OCI-LY1 (cell line): ENCODE measurements at regions not wholly inside any gene's neighbourhood (a gene's known extent, or its start where the extent isn't known, plus 50 kb on each side); places are given as distances from the start of the nearest gene placed in this dataset.

Experiments used
- H2AFZ ChIP-seq: fragments of 200-600 bp; sonication (generic), shearing (Covaris generic); 2 replicates; pipeline ENCODE4 v1.6.0; 2014; ENCODE audit warnings: antibody characterized with exemption, mild to moderate bottlenecking, low read length
- H3F3A ChIP-seq: fragments of 200-600 bp; sonication (generic), shearing (Covaris generic); 2 replicates; pipeline ENCODE4 v1.6.0; 2014; ENCODE audit warnings: mild to moderate bottlenecking, antibody characterized with exemption, low read length, moderate library complexity; ENCODE audit not compliant: insufficient read depth
- H3K27ac ChIP-seq: fragments of 200-600 bp; sonication (generic); 2 replicates; pipeline ENCODE4 v1.5.1; 2014; ENCODE audit warnings: low read length, mixed run types, mild to moderate bottlenecking, low read depth; ENCODE audit not compliant: poor library complexity, severe bottlenecking
- H3K27me3 ChIP-seq: fragments of 200-600 bp; sonication (generic); 2 replicates; pipeline ENCODE4 v1.6.0; 2014; ENCODE audit warnings: antibody characterized with exemption, mild to moderate bottlenecking, low read length, moderate library complexity; ENCODE audit not compliant: insufficient read depth
- H3K36me3 ChIP-seq: fragments of 200-600 bp; sonication (generic); 2 replicates; pipeline ENCODE4 v1.6.1; 2014; ENCODE audit warnings: mild to moderate bottlenecking, antibody characterized with exemption, low read length, moderate library complexity, mixed read lengths; ENCODE audit not compliant: insufficient read depth
- H3K4me1 ChIP-seq: fragments of 200-600 bp; sonication (generic); 2 replicates; pipeline ENCODE4 v1.5.1; 2014; ENCODE audit warnings: mild to moderate bottlenecking, low read length, moderate library complexity; ENCODE audit not compliant: insufficient read depth, severe bottlenecking
- H3K4me2 ChIP-seq: fragments of 200-600 bp; sonication (generic), shearing (Covaris generic); 2 replicates; pipeline ENCODE4 v1.6.1; 2014; ENCODE audit warnings: low read length
- H3K4me3 ChIP-seq: fragments of 200-600 bp; sonication (generic); 2 replicates; pipeline ENCODE4 v1.5.1; 2014; ENCODE audit warnings: low read length, low read depth, mild to moderate bottlenecking, mixed read lengths; ENCODE audit not compliant: poor library complexity, severe bottlenecking
- H3K79me2 ChIP-seq: fragments of 200-600 bp; shearing (Covaris generic); 2 replicates; pipeline ENCODE4 v1.6.1; 2016; ENCODE audit warnings: mixed run types, low read length, mixed read lengths; ENCODE audit not compliant: insufficient read depth
- H3K9ac ChIP-seq: fragments of 200-600 bp; sonication (generic), shearing (Covaris generic); 2 replicates; pipeline ENCODE4 v1.6.1; 2014; ENCODE audit warnings: mild to moderate bottlenecking, low read length, mixed read lengths
- H3K9me2 ChIP-seq: fragments of 200-600 bp; sonication (generic), shearing (Covaris generic); 2 replicates; pipeline ENCODE4 v1.6.1; 2014; ENCODE audit warnings: low read depth, mild to moderate bottlenecking, low read length, mixed read lengths
- H3K9me3 ChIP-seq: fragments of 200-600 bp; shearing (Covaris generic); 2 replicates; pipeline ENCODE4 v1.6.1; 2014; ENCODE audit warnings: low read length, mixed read lengths
- H4K20me1 ChIP-seq: fragments of 200-600 bp; sonication (generic), shearing (Covaris generic); 2 replicates; pipeline ENCODE4 v1.6.0; 2016; ENCODE audit warnings: mild to moderate bottlenecking, low read length; ENCODE audit not compliant: insufficient read depth
- CTCF ChIP-seq: fragments of 200-600 bp; sonication (generic), shearing (Covaris generic); IDR thresholded peaks from 2 replicates; pipeline ENCODE4 v1.5.1; 2017; ENCODE audit warnings: mild to moderate bottlenecking, antibody characterized with exemption, low read length, moderate library complexity, mixed read lengths
- EZH2 ChIP-seq: fragments of 200-600 bp; sonication (generic), shearing (Covaris generic); IDR thresholded peaks from 2 replicates; pipeline ENCODE4 v1.8.0; 2017; ENCODE audit warnings: borderline replicate concordance, mixed run types, mild to moderate bottlenecking, antibody characterized with exemption, low read length, moderate library complexity, mixed read lengths

- H3K27ac ChIP-seq, result no peak overlapping the region
- no peaks in the 10 kb centered on the region for H3K9me3 ChIP-seq
- no peak overlapping the region for H3K9ac ChIP-seq
- no peaks in the 10 kb centered on the region for H3K79me2 ChIP-seq
- TF ChIP-seq EZH2, result no peak
- TF ChIP-seq CTCF, result no peak
- H3K4me2 ChIP-seq, result no peak overlapping the region
- no peaks in the 10 kb centered on the region for H4K20me1 ChIP-seq
- H2AFZ ChIP-seq, result no peak overlapping the region
- H3K36me3 ChIP-seq, result no peaks in the 10 kb centered on the region
- no peaks in the 10 kb centered on the region for H3F3A ChIP-seq
- H3K4me3 ChIP-seq, result no peak overlapping the region
- H3K27me3 ChIP-seq, result no peaks in the 10 kb centered on the region
- H3K9me2 ChIP-seq, result no peaks in the 10 kb centered on the region
- peaks cover 21% of the 10 kb centered on the region for H3K4me1 ChIP-seq
These were observed 72.2 kb upstream of the HMHB1 start for GRCh38 chr5:143739746-143740145.

DNA sequence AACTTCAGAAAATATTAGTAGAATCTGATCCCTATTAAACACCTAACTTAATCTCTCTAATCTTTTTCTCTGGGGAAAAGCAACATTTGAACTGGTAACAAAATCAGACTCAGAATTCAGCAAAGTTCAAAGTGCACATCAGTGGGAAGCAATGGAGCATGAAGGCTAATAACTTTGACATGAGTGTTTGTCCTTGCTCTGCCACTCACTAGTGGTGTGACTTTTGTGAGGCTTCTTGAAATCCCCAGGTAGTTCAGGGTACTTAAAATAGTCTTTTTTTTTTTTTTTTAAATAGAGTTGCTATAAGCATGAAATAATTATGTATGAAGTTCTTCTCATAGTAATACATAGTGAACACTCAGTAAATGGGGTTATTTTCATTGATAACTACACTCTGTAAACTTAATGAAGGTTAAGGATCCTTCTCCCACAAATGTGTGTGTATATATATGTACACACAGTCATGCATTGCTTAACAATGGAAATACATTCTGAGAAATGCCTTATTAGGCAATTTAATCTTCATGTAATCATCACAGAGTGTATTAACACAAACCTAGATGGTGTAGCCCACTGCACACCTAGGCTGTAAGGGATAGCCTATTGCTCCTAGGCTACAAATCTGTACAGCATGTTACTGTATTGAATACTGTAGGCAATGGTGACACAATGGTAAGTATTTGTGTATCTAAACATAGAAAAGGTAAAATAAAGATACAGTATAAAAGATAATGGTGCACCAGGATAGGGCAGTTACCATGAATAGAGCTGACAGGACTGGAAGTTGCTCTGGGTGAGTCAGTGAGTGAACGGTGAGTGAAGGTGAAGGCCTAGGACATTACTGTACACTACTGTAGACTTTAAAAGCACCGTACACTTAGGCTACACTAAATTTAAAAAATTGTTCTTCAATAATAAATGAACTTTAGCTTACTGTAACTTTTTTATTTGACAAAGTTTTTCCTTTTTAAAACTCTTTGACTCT is 73.3 kb upstream of the HMHB1 start:
- TF ChIP-seq EZH2 (no peak), CTCF (no peak)
- no peak overlapping the region for H3K4me3 ChIP-seq
- H3K36me3 ChIP-seq, result no peaks in the 10 kb centered on the region
- H3K9me2 ChIP-seq, result no peaks in the 10 kb centered on the region
- no peak overlapping the region for H3K9ac ChIP-seq
- H3K27ac ChIP-seq, result no peak overlapping the region
- no peak overlapping the region for H3K4me2 ChIP-seq
- H3F3A ChIP-seq, result no peaks in the 10 kb centered on the region
- peaks cover 21% of the 10 kb centered on the region for H3K4me1 ChIP-seq
- no peaks in the 10 kb centered on the region for H3K9me3 ChIP-seq
- H4K20me1 ChIP-seq, result no peaks in the 10 kb centered on the region
- H2AFZ ChIP-seq, result no peak overlapping the region
- no peaks in the 10 kb centered on the region for H3K79me2 ChIP-seq
- H3K27me3 ChIP-seq, result no peaks in the 10 kb centered on the region

DNA sequence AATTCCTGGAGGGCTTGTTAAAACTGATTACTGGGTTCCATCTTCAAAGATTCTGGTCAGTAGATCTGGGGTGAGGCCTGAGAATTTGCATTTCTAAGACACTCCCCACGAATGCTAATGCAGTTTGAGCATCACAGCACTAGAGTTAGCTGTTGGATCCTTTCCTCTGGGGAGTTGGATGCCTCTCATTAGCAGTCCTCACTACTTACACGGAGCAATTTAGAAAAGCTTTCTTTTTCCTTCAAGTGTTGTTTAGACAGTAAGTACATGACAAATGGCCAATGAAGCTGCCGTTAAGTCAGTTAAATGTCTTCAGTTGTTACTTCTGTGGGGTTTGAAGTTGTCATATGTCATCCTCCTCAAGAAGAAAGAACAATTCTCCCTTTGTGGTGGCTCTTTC is 74.9 kb upstream of the HMHB1 start:
- no peaks in the 10 kb centered on the region for H4K20me1 ChIP-seq
- H3K79me2 ChIP-seq, result no peaks in the 10 kb centered on the region
- no peaks in the 10 kb centered on the region for H3K9me2 ChIP-seq
- no peaks in the 10 kb centered on the region for H3K27me3 ChIP-seq
- no peak overlapping the region for H3K4me3 ChIP-seq
- no peaks in the 10 kb centered on the region for H3F3A ChIP-seq
- no peaks in the 10 kb centered on the region for H3K9me3 ChIP-seq
- no peak overlapping the region for H3K9ac ChIP-seq
- TF ChIP-seq CTCF (no peak), EZH2 (no peak)
- H3K27ac ChIP-seq, result no peak overlapping the region
- no peak overlapping the region for H2AFZ ChIP-seq
- no peak overlapping the region for H3K4me2 ChIP-seq
- H3K36me3 ChIP-seq, result no peaks in the 10 kb centered on the region; the same call in 1 of the 2 replicates
- H3K4me1 ChIP-seq, result peaks cover 21% of the 10 kb centered on the region
